ENCODE measurements at regions not wholly inside any gene's neighbourhood (a gene's known extent, or its start where the extent isn't known, plus 50 kb on each side); places are given as distances from the start of the nearest gene placed in this dataset.

- H3K4me2 ChIP-seq (ENCODE audit: insufficient read depth, low read length, poor library complexity, severe bottlenecking) = no peak overlapping the region
- no peaks in the 10 kb centered on the region for H3K36me3 ChIP-seq (replicated peaks in 1 of 2; ENCODE audit: control insufficient read depth in 2 of 2, insufficient read depth in 2 of 2, low read length in 2 of 2)
- H2BK5ac ChIP-seq (ENCODE audit: low read length) = no peak overlapping the region
- no peak overlapping the region for H2AK5ac ChIP-seq (ENCODE audit: low read depth, low read length)
- no peaks in the 10 kb centered on the region for H3K27me3 ChIP-seq (ENCODE audit: control insufficient read depth in 3 of 3, insufficient read depth in 3 of 3, low read depth in 1 of 3, low read length in 3 of 3)
- H2BK120ac ChIP-seq (ENCODE audit: low read depth, low read length) = no peak overlapping the region
- no peak overlapping the region for H2BK15ac ChIP-seq (ENCODE audit: low read length)
- H3K4me3 ChIP-seq (ENCODE audit: low read length in 2 of 2) = no peak overlapping the region
- H3K18ac ChIP-seq (ENCODE audit: low read length) = no peak overlapping the region
- no peak overlapping the region for H3K9ac ChIP-seq (ENCODE audit: low read depth, low read length, poor library complexity)
- no peak overlapping the region for H2BK12ac ChIP-seq (ENCODE audit: low read length)
- H4K8ac ChIP-seq (ENCODE audit: low read depth, low read length) = no peak overlapping the region
- no peak for DNase-seq (ENCODE audit: low spot score)
- H4K91ac ChIP-seq (ENCODE audit: low read depth, low read length, poor library complexity) = no peak overlapping the region
- H3K4me1 ChIP-seq (ENCODE audit: control insufficient read depth in 2 of 2, insufficient read depth in 1 of 2, low read depth in 1 of 2, low read length in 2 of 2) = no peaks in the 10 kb centered on the region
- no peak overlapping the region for H3K27ac ChIP-seq (replicated peaks; ENCODE audit: low read length)
- no peak overlapping the region for H3K4ac ChIP-seq (ENCODE audit: low read length)
- H3K9me3 ChIP-seq (replicated peaks in 1 of 2; ENCODE audit: control insufficient read depth in 2 of 2, insufficient read depth in 1 of 2, low read depth in 1 of 2, low read length in 2 of 2) = peaks cover 0 to 4% of the 10 kb centered on the region in 2 donors
- H2AFZ ChIP-seq (ENCODE audit: low read length) = no peak overlapping the region
- no CpG with 5 or more reads among the region's 3 CpGs for WGBS, 2 donors (ENCODE audit: extremely low coverage in 2 of 2, insufficient read length in 2 of 2, insufficient replicate concordance in 1 of 2)
- H3K23ac ChIP-seq (ENCODE audit: low read depth, low read length, poor library complexity) = no peak overlapping the region
- no peak overlapping the region for H3K14ac ChIP-seq (ENCODE audit: low read length)
- no peaks in the 10 kb centered on the region for H3K79me1 ChIP-seq (ENCODE audit: low read depth, low read length)
These were observed 358.3 kb upstream of the CBLB start for GRCh38 chr3:106227068-106227467.

GRCh38 chr3:106228271-106228670, 359.5 kb upstream of the CBLB start:
- no peak overlapping the region for H3K14ac ChIP-seq (ENCODE audit: low read length)
- H2AFZ ChIP-seq (ENCODE audit: low read length) = peak overlapping the region; percentile 67
- H3K23ac ChIP-seq (ENCODE audit: low read depth, low read length, poor library complexity) = no peak overlapping the region
- no peaks in the 10 kb centered on the region for H3K36me3 ChIP-seq (replicated peaks in 1 of 2; ENCODE audit: control insufficient read depth in 2 of 2, insufficient read depth in 2 of 2, low read length in 2 of 2)
- no peak overlapping the region for H3K4ac ChIP-seq (ENCODE audit: low read length)
- H4K8ac ChIP-seq (ENCODE audit: low read depth, low read length) = no peak overlapping the region
- H3K4me1 ChIP-seq (ENCODE audit: control insufficient read depth in 2 of 2, insufficient read depth in 1 of 2, low read depth in 1 of 2, low read length in 2 of 2) = no peaks in the 10 kb centered on the region
- H2BK5ac ChIP-seq (ENCODE audit: low read length) = no peak overlapping the region
- no peak overlapping the region for H3K9ac ChIP-seq (ENCODE audit: low read depth, low read length, poor library complexity)
- H2BK15ac ChIP-seq (ENCODE audit: low read length) = no peak overlapping the region
- no peak overlapping the region for H2BK12ac ChIP-seq (ENCODE audit: low read length)
- no peak overlapping the region for H3K4me2 ChIP-seq (ENCODE audit: insufficient read depth, low read length, poor library complexity, severe bottlenecking)
- no CpG with 5 or more reads among the region's 2 CpGs for WGBS, 2 donors (ENCODE audit: extremely low coverage in 2 of 2, insufficient read length in 2 of 2, insufficient replicate concordance in 1 of 2)
- no peak overlapping the region for H2AK5ac ChIP-seq (ENCODE audit: low read depth, low read length)
- peaks cover 0 to 4% of the 10 kb centered on the region in 2 donors for H3K9me3 ChIP-seq (replicated peaks in 1 of 2; ENCODE audit: control insufficient read depth in 2 of 2, insufficient read depth in 1 of 2, low read depth in 1 of 2, low read length in 2 of 2)
- no peak overlapping the region for H2BK120ac ChIP-seq (ENCODE audit: low read depth, low read length)
- no peak overlapping the region for H3K18ac ChIP-seq (ENCODE audit: low read length)
- no peak overlapping the region for H3K27ac ChIP-seq (replicated peaks; ENCODE audit: low read length)
- H3K27me3 ChIP-seq (ENCODE audit: control insufficient read depth in 3 of 3, insufficient read depth in 3 of 3, low read depth in 1 of 3, low read length in 3 of 3) = no peaks in the 10 kb centered on the region
- H3K79me1 ChIP-seq (ENCODE audit: low read depth, low read length) = no peaks in the 10 kb centered on the region
- no peak for DNase-seq (ENCODE audit: low spot score)
- no peak overlapping the region for H4K91ac ChIP-seq (ENCODE audit: low read depth, low read length, poor library complexity)
- no peak overlapping the region for H3K4me3 ChIP-seq (ENCODE audit: low read length in 2 of 2)

GRCh38 chr3:106229495-106230278, 360.9 kb upstream of the CBLB start:
- no peak for DNase-seq (ENCODE audit: low spot score)
- Histone ChIP-seq H3K36me3 (replicated peaks in 1 of 2; ENCODE audit: control insufficient read depth in 2 of 2, insufficient read depth in 2 of 2, low read length in 2 of 2) (no peaks in the 10 kb centered on the region), H3K4me3 (ENCODE audit: low read length in 2 of 2) (no peak overlapping the region), H3K18ac (ENCODE audit: low read length) (no peak overlapping the region), H2BK5ac (ENCODE audit: low read length) (no peak overlapping the region), H3K27ac (replicated peaks; ENCODE audit: low read length) (no peak overlapping the region), H3K27me3 (ENCODE audit: control insufficient read depth in 3 of 3, insufficient read depth in 3 of 3, low read depth in 1 of 3, low read length in 3 of 3) (no peaks in the 10 kb centered on the region), H2BK12ac (ENCODE audit: low read length) (no peak overlapping the region), H2BK15ac (ENCODE audit: low read length) (no peak overlapping the region), H2AFZ (ENCODE audit: low read length) (no peak overlapping the region), H3K4ac (ENCODE audit: low read length) (no peak overlapping the region), H4K91ac (ENCODE audit: low read depth, low read length, poor library complexity) (no peak overlapping the region), H3K9ac (ENCODE audit: low read depth, low read length, poor library complexity) (no peak overlapping the region), H3K14ac (ENCODE audit: low read length) (no peak overlapping the region), H3K4me2 (ENCODE audit: insufficient read depth, low read length, poor library complexity, severe bottlenecking) (no peak overlapping the region), H3K23ac (ENCODE audit: low read depth, low read length, poor library complexity) (no peak overlapping the region), H3K4me1 (ENCODE audit: control insufficient read depth in 2 of 2, insufficient read depth in 1 of 2, low read depth in 1 of 2, low read length in 2 of 2) (no peaks in the 10 kb centered on the region), H3K79me1 (ENCODE audit: low read depth, low read length) (no peaks in the 10 kb centered on the region), H4K8ac (ENCODE audit: low read depth, low read length) (no peak overlapping the region), H3K9me3 (replicated peaks in 1 of 2; ENCODE audit: control insufficient read depth in 2 of 2, insufficient read depth in 1 of 2, low read depth in 1 of 2, low read length in 2 of 2) (no peaks in the 10 kb centered on the region), H2AK5ac (ENCODE audit: low read depth, low read length) (no peak overlapping the region), H2BK120ac (ENCODE audit: low read depth, low read length) (no peak overlapping the region)
- no CpG with 5 or more reads among the region's 4 CpGs for WGBS, 2 donors (ENCODE audit: extremely low coverage in 2 of 2, insufficient read length in 2 of 2, insufficient replicate concordance in 1 of 2)

GRCh38 chr3:106231086-106231485, 362.3 kb upstream of the CBLB start:
- Histone ChIP-seq H3K4ac (ENCODE audit: low read length) (no peak overlapping the region), H3K4me3 (ENCODE audit: low read length in 2 of 2) (no peak overlapping the region), H3K4me1 (ENCODE audit: control insufficient read depth in 2 of 2, insufficient read depth in 1 of 2, low read depth in 1 of 2, low read length in 2 of 2) (no peaks in the 10 kb centered on the region), H4K91ac (ENCODE audit: low read depth, low read length, poor library complexity) (no peak overlapping the region), H4K8ac (ENCODE audit: low read depth, low read length) (no peak overlapping the region), H3K27me3 (ENCODE audit: control insufficient read depth in 3 of 3, insufficient read depth in 3 of 3, low read depth in 1 of 3, low read length in 3 of 3) (no peaks in the 10 kb centered on the region), H3K36me3 (replicated peaks in 1 of 2; ENCODE audit: control insufficient read depth in 2 of 2, insufficient read depth in 2 of 2, low read length in 2 of 2) (no peaks in the 10 kb centered on the region), H3K14ac (ENCODE audit: low read length) (no peak overlapping the region), H2BK15ac (ENCODE audit: low read length) (no peak overlapping the region), H3K9ac (ENCODE audit: low read depth, low read length, poor library complexity) (no peak overlapping the region), H3K27ac (replicated peaks; ENCODE audit: low read length) (no peak overlapping the region), H3K9me3 (replicated peaks in 1 of 2; ENCODE audit: control insufficient read depth in 2 of 2, insufficient read depth in 1 of 2, low read depth in 1 of 2, low read length in 2 of 2) (no peaks in the 10 kb centered on the region), H2BK5ac (ENCODE audit: low read length) (no peak overlapping the region), H2BK120ac (ENCODE audit: low read depth, low read length) (no peak overlapping the region), H2AFZ (ENCODE audit: low read length) (no peak overlapping the region), H3K79me1 (ENCODE audit: low read depth, low read length) (no peaks in the 10 kb centered on the region), H3K23ac (ENCODE audit: low read depth, low read length, poor library complexity) (no peak overlapping the region), H2AK5ac (ENCODE audit: low read depth, low read length) (no peak overlapping the region), H3K18ac (ENCODE audit: low read length) (no peak overlapping the region), H3K4me2 (ENCODE audit: insufficient read depth, low read length, poor library complexity, severe bottlenecking) (no peak overlapping the region), H2BK12ac (ENCODE audit: low read length) (no peak overlapping the region)
- WGBS, 2 donors (ENCODE audit: extremely low coverage in 2 of 2, insufficient read length in 2 of 2, insufficient replicate concordance in 1 of 2) = no CpG with 5 or more reads among the region's 1 CpG
- no peak for DNase-seq (ENCODE audit: low spot score)

All from neuronal stem cell (in vitro differentiated cells).